ENCODE measurements at regions not wholly inside any gene's neighbourhood (a gene's known extent, or its start where the extent isn't known, plus 50 kb on each side); places are given as distances from the start of the nearest gene placed in this dataset.

- TF ChIP-seq CTCF (IDR thresholded peaks at IDR 0.05; ENCODE audit: insufficient read depth, low read length, poor library complexity, severe bottlenecking), result no peak
- no peak for TF ChIP-seq EZH2phosphoT487 (conservative IDR thresholded peaks at IDR 0.05; ENCODE audit: low read length)
Measured at GRCh38 chr6:126716826-126717509, 377.1 kb downstream of the CENPW start.
